Hippocampal formation (tissue), 2 donors: ENCODE measurements at regions not wholly inside any gene's neighbourhood (a gene's known extent, or its start where the extent isn't known, plus 50 kb on each side); places are given as distances from the start of the nearest gene placed in this dataset.

Experiments
- DNase-seq, 2 donors: peaks; one replicate each; lab custom pipeline; 2025; lab: John Stamatoyannopoulos, UW

DNA sequence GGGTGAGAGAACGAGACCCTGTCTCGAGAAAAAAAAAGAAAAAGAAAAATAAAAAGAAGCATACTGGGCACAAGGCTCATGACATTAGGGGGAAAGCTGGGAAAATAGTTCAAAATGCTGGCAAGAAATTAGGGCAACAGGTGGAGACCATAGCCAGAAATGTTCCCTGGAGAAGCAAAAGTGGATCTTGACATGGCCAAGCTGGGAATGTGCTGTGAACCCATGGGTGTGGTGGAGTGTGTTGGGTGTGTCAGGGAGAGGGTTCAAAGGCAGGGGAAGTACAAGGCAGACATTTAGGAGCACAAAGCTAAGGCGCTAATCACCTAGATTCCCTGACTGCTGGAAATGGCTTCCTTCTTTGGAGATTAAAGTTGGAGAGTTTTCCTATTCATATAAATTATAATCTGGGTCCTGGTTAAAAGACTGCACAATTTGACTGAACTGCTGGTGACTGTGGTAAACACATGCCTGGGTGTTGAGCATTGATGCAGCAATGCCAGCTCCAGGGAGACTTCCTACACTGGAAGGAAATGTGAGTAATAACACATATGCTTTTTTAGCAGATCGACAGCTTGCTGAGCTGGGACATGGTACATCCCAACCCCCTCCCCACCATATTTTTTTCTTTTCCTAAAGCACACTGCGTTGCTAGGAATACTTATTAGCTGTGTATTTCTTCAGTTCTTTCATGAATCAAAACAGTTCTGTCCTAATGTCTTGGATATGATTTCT, 70.1 kb upstream of the ARHGAP21 start:
- peak in 1 of 2 donors; percentile 46 for DNase-seq

DNA sequence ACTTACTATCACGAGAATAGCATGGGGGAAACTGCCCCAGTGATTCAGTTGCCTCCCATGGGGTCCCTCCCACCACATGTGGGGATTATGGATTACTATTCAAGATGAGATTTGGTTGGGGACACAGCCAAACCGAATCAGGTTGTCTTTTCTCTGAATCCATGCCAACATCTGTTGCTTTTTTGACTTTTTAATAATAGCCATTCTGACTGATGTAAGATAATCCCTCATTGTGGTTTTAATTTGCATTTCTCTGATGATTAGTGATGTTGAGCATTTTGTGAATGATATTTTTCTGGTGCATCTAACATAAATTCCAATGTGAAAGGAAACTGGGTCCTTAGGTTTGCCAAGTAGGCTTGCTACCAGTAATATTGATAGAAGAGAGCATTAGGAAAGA, 69.0 kb upstream of the ARHGAP21 start:
- no peak for DNase-seq

DNA sequence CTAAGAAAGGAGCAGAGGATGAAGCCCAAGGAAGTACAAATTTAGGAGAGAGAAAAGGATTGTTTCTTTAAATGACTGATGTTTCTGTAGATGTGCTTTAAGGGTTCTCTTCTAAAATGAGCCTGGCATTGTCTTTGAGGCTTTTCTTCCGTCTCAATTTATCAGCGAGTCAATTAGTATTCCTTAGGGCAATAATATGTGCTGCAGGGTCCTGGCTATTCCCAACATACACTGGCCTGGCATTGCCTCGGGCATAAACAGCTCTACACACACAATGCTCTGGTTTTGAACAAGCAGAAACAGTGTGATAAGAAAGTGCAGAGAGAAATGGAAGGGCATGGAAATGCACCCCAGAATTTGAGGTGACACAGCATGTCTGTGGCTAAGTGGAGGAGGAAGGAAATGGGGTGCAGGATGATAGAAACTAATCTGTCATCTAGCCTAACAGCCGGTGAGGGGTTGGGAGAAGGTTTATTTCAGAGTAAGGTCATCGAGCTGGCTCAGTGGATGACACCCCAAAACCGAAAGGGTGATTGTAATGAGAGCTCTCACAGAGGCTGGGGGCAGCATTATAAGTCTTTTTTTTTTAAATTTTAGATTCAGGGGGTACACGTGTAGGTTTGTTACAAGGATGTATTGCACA, 67.5 kb upstream of the ARHGAP21 start:
- DNase-seq, result peak in 1 of 2 donors; percentile 10

DNA sequence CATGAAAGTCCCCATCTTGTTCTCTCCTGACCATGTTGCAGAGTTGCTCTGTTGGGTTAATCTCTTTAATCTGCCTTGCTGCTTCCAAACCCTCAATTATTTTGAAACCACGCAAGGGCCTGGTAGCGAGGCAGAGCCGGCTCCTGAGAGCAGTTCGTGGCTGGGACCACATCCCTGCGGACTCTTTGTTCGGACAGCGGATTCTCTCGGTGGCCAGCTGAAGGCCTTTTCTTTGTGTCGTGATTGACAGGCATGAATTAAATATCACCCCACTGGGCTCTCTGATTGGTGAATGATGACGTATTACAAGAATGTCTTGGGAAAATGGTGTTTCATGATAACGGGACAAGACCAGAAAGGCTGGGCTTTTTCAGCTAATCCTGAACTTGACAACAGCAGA, 66.9 kb upstream of the ARHGAP21 start:
- DNase-seq, result peak; percentile 71 to 90

DNA sequence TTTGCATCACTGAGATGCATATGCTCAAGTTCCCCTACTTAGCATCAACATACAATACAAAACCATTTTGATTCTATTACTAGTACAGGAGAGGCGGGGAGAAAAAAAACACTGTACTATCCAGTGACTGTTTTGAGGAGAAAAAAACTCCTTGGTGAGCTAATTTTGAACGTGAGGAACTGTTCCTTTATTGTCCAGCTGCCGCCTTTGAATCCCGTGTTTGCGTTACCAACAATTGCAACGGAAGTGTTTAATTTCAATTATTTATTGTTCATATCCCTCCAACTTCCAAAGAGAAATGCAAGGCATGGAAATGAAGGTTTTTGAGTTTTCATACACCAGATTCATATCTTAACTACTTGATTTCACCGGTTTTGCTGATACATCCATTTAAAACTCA, 66.4 kb upstream of the ARHGAP21 start:
- peak in 1 of 2 donors; percentile 46 for DNase-seq

DNA sequence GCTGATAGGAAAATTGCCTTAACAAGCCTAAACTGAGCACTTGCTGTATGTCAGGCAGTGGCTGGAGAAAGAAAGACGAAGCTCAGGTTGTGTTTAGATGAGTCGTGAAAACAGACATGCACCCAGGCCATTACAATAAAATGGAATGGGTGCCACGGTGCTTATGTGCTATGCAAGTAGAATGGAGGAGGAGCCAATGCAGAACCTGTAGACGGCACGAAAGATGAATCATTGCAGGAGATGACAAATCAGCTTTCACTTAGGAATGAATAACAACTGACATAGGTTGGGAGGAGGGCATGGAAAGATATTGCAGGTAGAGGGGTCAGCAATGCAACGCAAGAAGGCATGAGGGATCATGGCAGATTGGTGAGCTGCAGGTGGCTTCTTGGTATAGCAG, 61.2 kb upstream of the ARHGAP21 start:
- DNase-seq, result peak in 1 of 2 donors; percentile 7

DNA sequence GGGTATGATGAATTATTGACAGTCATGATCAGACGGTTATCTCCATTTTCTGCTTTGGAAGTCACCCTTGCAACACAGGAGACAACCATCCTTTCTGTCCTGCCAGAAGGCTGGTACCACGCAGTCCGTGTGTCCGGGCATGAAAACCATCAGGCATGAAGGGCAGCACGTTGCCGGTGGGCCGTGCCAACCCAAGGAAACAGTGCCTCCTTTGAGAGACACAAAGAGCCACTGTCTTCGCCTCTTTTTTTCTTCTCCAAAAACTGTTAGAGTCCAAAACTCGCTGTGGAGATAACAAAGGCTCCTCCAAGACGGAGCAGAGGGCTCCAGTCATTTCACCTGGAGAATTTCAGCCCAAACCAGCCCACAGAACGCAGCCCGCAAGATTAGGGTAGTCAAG, 60.4 kb upstream of the ARHGAP21 start:
- peak; percentile 84 to 86 for DNase-seq

DNA sequence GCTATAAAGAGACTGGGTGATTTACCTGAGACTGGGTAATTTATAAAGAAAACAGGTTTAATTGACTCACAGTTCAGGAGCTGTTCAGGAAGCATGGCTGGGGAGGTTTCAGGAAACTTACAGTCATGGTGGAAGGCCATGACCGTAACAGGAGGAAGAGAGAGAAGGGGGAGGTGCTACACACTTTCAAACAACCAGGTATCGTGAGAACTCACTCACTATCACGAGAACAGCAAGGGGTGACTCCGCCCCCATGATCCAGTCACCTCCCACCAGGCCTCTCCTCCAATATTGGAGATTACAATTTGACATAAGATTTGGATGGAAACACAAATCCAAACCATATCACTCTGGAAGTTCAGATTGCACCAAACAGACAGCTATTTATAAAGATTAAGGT, 59.8 kb upstream of the ARHGAP21 start:
- DNase-seq, result no peak

DNA sequence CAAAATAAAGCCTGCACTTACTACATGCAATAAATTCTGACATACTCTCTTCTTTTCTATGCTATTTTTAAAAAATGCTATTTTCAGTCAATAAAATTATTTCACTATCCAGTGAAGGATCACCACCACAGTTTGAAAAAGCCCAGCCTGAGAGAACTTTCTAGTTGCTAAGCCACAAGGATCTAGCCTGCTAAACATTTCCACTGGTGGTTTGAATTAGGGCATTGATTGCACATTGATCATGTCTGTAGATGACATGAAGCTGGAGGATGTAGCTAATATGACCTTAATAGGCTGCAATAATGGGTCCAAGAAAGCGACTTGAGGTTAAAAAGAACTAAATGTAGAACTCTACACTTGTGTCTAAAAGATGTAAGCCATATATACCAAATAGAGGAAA, 56.0 kb upstream of the ARHGAP21 start:
- DNase-seq, result no peak

DNA sequence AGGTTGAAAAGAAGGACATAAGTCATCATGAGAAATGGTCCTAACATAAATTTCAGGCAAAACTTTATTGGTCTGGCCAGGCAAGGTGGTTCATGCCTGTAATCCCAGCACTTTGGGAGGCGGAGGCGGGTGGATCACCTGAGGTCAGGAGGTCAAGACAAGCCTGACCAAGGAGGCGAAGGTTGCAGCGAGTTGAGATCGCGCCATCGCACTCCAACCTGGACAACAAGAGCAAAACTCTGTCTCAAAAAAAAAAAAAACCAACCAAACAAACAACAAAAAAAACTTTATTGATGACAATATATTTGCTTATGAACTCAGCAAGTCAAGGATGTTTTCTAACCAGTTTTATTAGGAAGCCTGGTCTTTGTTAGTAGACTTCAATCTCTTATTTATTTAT, 54.6 kb upstream of the ARHGAP21 start:
- DNase-seq, result no peak

DNA sequence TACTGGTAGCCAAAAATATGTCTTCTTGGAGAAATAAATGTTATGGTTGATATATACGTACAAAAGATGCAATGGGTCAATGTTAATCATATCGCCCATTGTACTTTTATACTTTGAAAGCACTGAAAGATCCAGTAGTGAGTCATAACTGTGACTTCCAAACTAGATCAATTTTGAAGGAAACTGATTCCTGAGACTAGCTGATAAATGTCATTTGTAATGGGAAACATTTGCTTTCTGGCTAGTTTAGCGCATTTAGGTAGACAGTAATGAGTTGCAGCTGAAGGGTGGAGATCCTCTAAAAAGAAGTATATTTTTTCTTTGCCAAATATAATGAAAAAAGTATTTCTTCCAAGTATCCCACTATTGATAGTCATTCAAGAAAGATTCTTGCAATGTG, 53.5 kb upstream of the ARHGAP21 start:
- DNase-seq, result no peak

DNA sequence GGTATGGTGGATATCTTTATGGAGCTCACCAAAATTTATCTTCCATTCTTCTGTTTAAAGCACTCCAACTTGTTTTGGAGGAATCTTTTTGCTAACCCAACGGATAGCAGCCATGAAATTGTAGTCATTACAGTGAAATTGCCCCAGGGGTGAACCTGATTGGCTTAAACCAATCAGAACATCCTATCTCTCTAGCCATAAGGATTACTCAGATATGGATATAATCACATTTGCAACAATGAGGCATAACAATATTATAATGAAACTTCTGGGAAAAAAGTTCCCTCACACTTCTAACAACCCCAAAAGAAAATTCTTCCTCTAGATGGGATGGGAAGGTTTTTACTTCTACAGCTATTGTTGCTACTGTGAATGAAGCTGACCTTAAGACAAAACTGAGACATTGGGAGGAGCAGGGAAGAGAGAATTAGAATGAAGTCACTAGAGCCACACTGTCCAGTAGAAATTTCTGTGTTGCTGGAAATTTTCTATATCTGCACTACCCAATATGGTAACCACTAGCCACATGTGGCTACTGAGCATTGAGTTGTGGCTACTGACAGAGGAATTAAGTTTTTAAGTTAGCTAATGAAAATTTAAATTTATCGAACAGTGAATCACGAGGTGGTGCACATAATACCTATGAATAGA, 50.4 kb upstream of the ARHGAP21 start:
- DNase-seq, result no peak
